SK-N-SH treated with all-trans-retinoic acid at 6 μM for 48 hours (cell line): ENCODE measurements at regions not wholly inside any gene's neighbourhood (a gene's known extent, or its start where the extent isn't known, plus 50 kb on each side); places are given as distances from the start of the nearest gene placed in this dataset.

ENCODE experiments used
- ATAC-seq: fragments of 200-7000 bp; cut with Tn5 transposase; 3 replicates; pipeline ENCODE4 v1.9.1; 2020; ENCODE audit warnings: mild to moderate bottlenecking, moderate library complexity
- BACH2 ChIP-seq: fragments of 250-450 bp; sonication (Bioruptor Pico); IDR thresholded peaks from 2 replicates; pipeline ENCODE4 v1.9.0; 2021; ENCODE audit warnings: mild to moderate bottlenecking, borderline replicate concordance
- CREB5 ChIP-seq: fragments of 250-450 bp; sonication (Bioruptor Pico); IDR thresholded peaks from 2 replicates; pipeline ENCODE4 v1.5.1; 2020; ENCODE audit warnings: low read depth, mild to moderate bottlenecking, moderate library complexity
- CSDC2 ChIP-seq: fragments of 250-450 bp; sonication (Bioruptor Pico); IDR thresholded peaks from 2 replicates; pipeline ENCODE4 v1.5.0; 2020; ENCODE audit warnings: mild to moderate bottlenecking, moderate library complexity
- CSRNP3 ChIP-seq: fragments of 250-450 bp; sonication (Bioruptor Pico); IDR thresholded peaks from 2 replicates; pipeline ENCODE4 v1.5.1; 2021; ENCODE audit warnings: mild to moderate bottlenecking, moderate library complexity
- ESRRG ChIP-seq: fragments of 250-450 bp; sonication (Bioruptor Pico); IDR thresholded peaks from 2 replicates; pipeline ENCODE4 v1.6.1; 2021; ENCODE audit warnings: mild to moderate bottlenecking
- GLIS3 ChIP-seq: fragments of 250-450 bp; sonication (Bioruptor Pico); IDR thresholded peaks from 2 replicates; pipeline ENCODE4 v1.5.0; 2020; ENCODE audit warnings: mild to moderate bottlenecking, moderate library complexity
- ISL1 ChIP-seq: fragments of 250-450 bp; sonication (Bioruptor Pico); IDR thresholded peaks from 2 replicates; pipeline ENCODE4 v2.1.2; 2022; ENCODE audit warnings: mild to moderate bottlenecking, moderate library complexity
- PATZ1 ChIP-seq: fragments of 250-450 bp; sonication (Bioruptor Pico); IDR thresholded peaks from 2 replicates; pipeline ENCODE4 v1.8.0; 2020; ENCODE audit warnings: mild to moderate bottlenecking, moderate library complexity, borderline replicate concordance
- POU6F1 ChIP-seq: fragments of 250-450 bp; sonication (Bioruptor Pico); IDR thresholded peaks from 2 replicates; pipeline ENCODE4 v1.8.0; 2021; ENCODE audit warnings: low read depth, mild to moderate bottlenecking, moderate library complexity, borderline replicate concordance
- RARB ChIP-seq: fragments of 250-450 bp; sonication (Bioruptor Pico); IDR thresholded peaks from 2 replicates; pipeline ENCODE4 v1.8.0; 2021; ENCODE audit warnings: mild to moderate bottlenecking, moderate library complexity
- SNAI2 ChIP-seq: fragments of 250-450 bp; sonication (Bioruptor Pico); IDR thresholded peaks from 2 replicates; pipeline ENCODE4 v1.5.0; 2020; ENCODE audit warnings: mild to moderate bottlenecking, moderate library complexity
- TCF4 ChIP-seq: fragments of 250-450 bp; sonication (Bioruptor Pico); IDR thresholded peaks from 2 replicates; pipeline ENCODE4 v1.8.0; 2021; ENCODE audit warnings: mild to moderate bottlenecking, moderate library complexity, borderline replicate concordance
- TOX ChIP-seq: fragments of 250-450 bp; sonication (Bioruptor Pico); IDR thresholded peaks from 2 replicates; pipeline ENCODE4 v1.8.0; 2021; ENCODE audit warnings: mild to moderate bottlenecking, moderate library complexity, borderline replicate concordance
- TSHZ2 ChIP-seq: fragments of 250-450 bp; sonication (Bioruptor Pico); IDR thresholded peaks from 2 replicates; pipeline ENCODE4 v1.5.0; 2020; ENCODE audit warnings: mild to moderate bottlenecking, moderate library complexity
- ZC3H10 ChIP-seq: fragments of 250-450 bp; sonication (Bioruptor Pico); IDR thresholded peaks from 2 replicates; pipeline ENCODE4 v1.5.1; 2021; ENCODE audit warnings: mild to moderate bottlenecking, moderate library complexity
- ZFP3 ChIP-seq: fragments of 250-450 bp; sonication (Bioruptor Pico); IDR thresholded peaks from 2 replicates; pipeline ENCODE4 v1.5.0; 2020; ENCODE audit warnings: mild to moderate bottlenecking, moderate library complexity
- ZFP30 ChIP-seq: fragments of 450-650 bp; formaldehyde crosslinking; IDR thresholded peaks from 2 replicates; pipeline ENCODE4 v1.5.0; 2022; ENCODE audit warnings: mild to moderate bottlenecking, moderate library complexity
- ZNF565 ChIP-seq: fragments of 450-650 bp; formaldehyde crosslinking; conservative IDR thresholded peaks from 2 replicates; pipeline ENCODE4 v1.5.0; 2020; ENCODE audit warnings: low read depth, mild to moderate bottlenecking, moderate library complexity
- ZNF70 ChIP-seq: fragments of 450-650 bp; formaldehyde crosslinking; IDR thresholded peaks from 2 replicates; pipeline ENCODE4 v1.5.0; 2020; ENCODE audit warnings: mild to moderate bottlenecking, moderate library complexity

GRCh38 chr2:13443554-13444261, 727.0 kb downstream of the TRIB2 start:
- peak; percentile 67; the same call in 1 of the 3 replicates for ATAC-seq
- TF ChIP-seq TCF4 (CRISPR knock-in tag) (peak; percentile 77), TSHZ2 (CRISPR knock-in tag) (peak; percentile 47; the same call in 1 of the 2 replicates)

- no peak for ATAC-seq
- no peak for TF ChIP-seq ISL1 (CRISPR knock-in tag)
- no peak for TF ChIP-seq ZC3H10 (CRISPR knock-in tag)
- no peak for TF ChIP-seq TSHZ2 (CRISPR knock-in tag)
- no peak for TF ChIP-seq ZFP30
- TF ChIP-seq TCF4 (CRISPR knock-in tag), result no peak
- TF ChIP-seq TOX (CRISPR knock-in tag), result no peak
- TF ChIP-seq SNAI2 (CRISPR knock-in tag), result no peak
- no peak for TF ChIP-seq CSDC2 (CRISPR knock-in tag)
- no peak for TF ChIP-seq CREB5
- TF ChIP-seq POU6F1 (CRISPR knock-in tag), result no peak
- TF ChIP-seq GLIS3, result no peak
- TF ChIP-seq ESRRG (CRISPR knock-in tag), result no peak
- no peak for TF ChIP-seq ZFP3 (CRISPR knock-in tag)
- TF ChIP-seq CSRNP3 (CRISPR knock-in tag), result no peak
- TF ChIP-seq PATZ1, result no peak
These were observed 745.7 kb downstream of the TRIB2 start for GRCh38 chr2:13462464-13462863.

GRCh38 chr2:13466076-13466475, 749.3 kb downstream of the TRIB2 start:
- TF ChIP-seq GLIS3 (no peak), SNAI2 (CRISPR knock-in tag) (no peak), ISL1 (CRISPR knock-in tag) (no peak), ZC3H10 (CRISPR knock-in tag) (no peak), ZNF70 (CRISPR knock-in tag) (no peak), TSHZ2 (CRISPR knock-in tag) (no peak), RARB (no peak), ZNF565 (CRISPR knock-in tag) (no peak), ZFP30 (no peak), CSDC2 (CRISPR knock-in tag) (no peak), BACH2 (CRISPR knock-in tag) (no peak)
- TF ChIP-seq, all 23 proteins: peak for 0
- ATAC-seq, result no peak
